ENCODE measurements at regions not wholly inside any gene's neighbourhood (a gene's known extent, or its start where the extent isn't known, plus 50 kb on each side); places are given as distances from the start of the nearest gene placed in this dataset.

GRCh38 chr3:115552007-115552406 is 71.3 kb upstream of the GAP43 start:
- no peak for TF ChIP-seq CTCF (IDR thresholded peaks at IDR 0.05)

GRCh38 chr3:115553796-115554486 is 69.4 kb upstream of the GAP43 start:
- TF ChIP-seq CTCF (IDR thresholded peaks at IDR 0.05), result no peak

- no peak for TF ChIP-seq CTCF (IDR thresholded peaks at IDR 0.05)
Measured at GRCh38 chr3:115554487-115554807, 68.9 kb upstream of the GAP43 start.

GRCh38 chr3:115562636-115563267 is 60.6 kb upstream of the GAP43 start:
- no peak for TF ChIP-seq CTCF (IDR thresholded peaks at IDR 0.05)

- no peak for TF ChIP-seq CTCF (IDR thresholded peaks at IDR 0.05)
Measured at GRCh38 chr3:115563984-115564383, 59.3 kb upstream of the GAP43 start.

- no peak for TF ChIP-seq CTCF (IDR thresholded peaks at IDR 0.05)
Measured at GRCh38 chr3:115571413-115571812, 51.9 kb upstream of the GAP43 start.
